ENCODE measurements at regions not wholly inside any gene's neighbourhood (a gene's known extent, or its start where the extent isn't known, plus 50 kb on each side); places are given as distances from the start of the nearest gene placed in this dataset.

- Mint-ChIP-seq H3K27ac (ENCODE audit: unreplicated experiment) (no peak overlapping the region), H3K4me3 (ENCODE audit: unreplicated experiment) (no peak overlapping the region)
These were observed 222.0 kb upstream of the PDE10A start for GRCh38 chr6:165884813-165885765.

GRCh38 chr6:165883851-165884640 lies 221.0 kb upstream of the PDE10A start:
- peaks cover 13% of the 10 kb centered on the region for H3K27me3 Mint-ChIP-seq (ENCODE audit: unreplicated experiment)
- H3K27ac Mint-ChIP-seq (ENCODE audit: unreplicated experiment), result no peak overlapping the region
- H3K4me1 Mint-ChIP-seq (ENCODE audit: unreplicated experiment), result peaks cover 7% of the 10 kb centered on the region
- no peak for DNase-seq (ENCODE audit: extremely low spot score, unreplicated experiment)
- no peak overlapping the region for H3K4me3 Mint-ChIP-seq (ENCODE audit: unreplicated experiment)
- TF ChIP-seq, protein P1, sequence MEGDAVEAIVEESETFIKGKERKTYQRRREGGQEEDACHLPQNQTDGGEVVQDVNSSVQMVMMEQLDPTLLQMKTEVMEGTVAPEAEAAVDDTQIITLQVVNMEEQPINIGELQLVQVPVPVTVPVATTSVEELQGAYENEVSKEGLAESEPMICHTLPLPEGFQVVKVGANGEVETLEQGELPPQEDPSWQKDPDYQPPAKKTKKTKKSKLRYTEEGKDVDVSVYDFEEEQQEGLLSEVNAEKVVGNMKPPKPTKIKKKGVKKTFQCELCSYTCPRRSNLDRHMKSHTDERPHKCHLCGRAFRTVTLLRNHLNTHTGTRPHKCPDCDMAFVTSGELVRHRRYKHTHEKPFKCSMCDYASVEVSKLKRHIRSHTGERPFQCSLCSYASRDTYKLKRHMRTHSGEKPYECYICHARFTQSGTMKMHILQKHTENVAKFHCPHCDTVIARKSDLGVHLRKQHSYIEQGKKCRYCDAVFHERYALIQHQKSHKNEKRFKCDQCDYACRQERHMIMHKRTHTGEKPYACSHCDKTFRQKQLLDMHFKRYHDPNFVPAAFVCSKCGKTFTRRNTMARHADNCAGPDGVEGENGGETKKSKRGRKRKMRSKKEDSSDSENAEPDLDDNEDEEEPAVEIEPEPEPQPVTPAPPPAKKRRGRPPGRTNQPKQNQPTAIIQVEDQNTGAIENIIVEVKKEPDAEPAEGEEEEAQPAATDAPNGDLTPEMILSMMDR (IDR thresholded peaks at IDR 0.05), result no peak
- peaks cover 4% of the 10 kb centered on the region for H3K36me3 Mint-ChIP-seq (ENCODE audit: unreplicated experiment)
- peaks cover 11% of the 10 kb centered on the region for H3K9me3 Mint-ChIP-seq (ENCODE audit: unreplicated experiment)

More at GRCh38 chr6:165884813-165885765, 222.0 kb upstream of the PDE10A start:
- DNase-seq (ENCODE audit: extremely low spot score, unreplicated experiment), result peak; percentile 90
- H3K9me3 Mint-ChIP-seq (ENCODE audit: unreplicated experiment), result peaks cover 11% of the 10 kb centered on the region
- TF ChIP-seq, protein P1 (IDR thresholded peaks at IDR 0.05), result peak; percentile 99
- peaks cover 9% of the 10 kb centered on the region for H3K4me1 Mint-ChIP-seq (ENCODE audit: unreplicated experiment)
- peaks cover 4% of the 10 kb centered on the region for H3K36me3 Mint-ChIP-seq (ENCODE audit: unreplicated experiment)
- H3K27me3 Mint-ChIP-seq (ENCODE audit: unreplicated experiment), result peaks cover 13% of the 10 kb centered on the region

DNA sequence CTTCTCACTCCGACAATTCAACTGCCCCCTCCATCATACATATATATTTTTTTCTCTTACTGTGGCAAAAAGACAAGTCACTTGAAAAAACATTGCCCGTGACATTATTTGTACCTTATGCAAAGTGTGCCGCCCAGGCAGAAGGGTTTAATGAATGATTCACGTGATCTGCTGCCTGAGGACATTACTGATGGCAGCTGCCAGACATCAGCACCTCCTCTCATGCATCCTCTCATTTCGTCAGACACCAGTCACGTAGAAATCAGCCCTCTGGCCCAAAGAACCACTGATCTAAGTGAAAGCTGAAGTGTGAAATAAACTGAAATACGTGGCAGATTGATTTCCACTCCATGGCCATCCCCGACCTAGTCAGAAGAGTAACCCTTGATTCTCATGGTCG lies 218.8 kb upstream of the PDE10A start:
- TF ChIP-seq, protein P1 (IDR thresholded peaks at IDR 0.05), result no peak
- peaks cover 18% of the 10 kb centered on the region for H3K27me3 Mint-ChIP-seq (ENCODE audit: unreplicated experiment)
- H3K9me3 Mint-ChIP-seq (ENCODE audit: unreplicated experiment), result peaks cover 7% of the 10 kb centered on the region

DNA sequence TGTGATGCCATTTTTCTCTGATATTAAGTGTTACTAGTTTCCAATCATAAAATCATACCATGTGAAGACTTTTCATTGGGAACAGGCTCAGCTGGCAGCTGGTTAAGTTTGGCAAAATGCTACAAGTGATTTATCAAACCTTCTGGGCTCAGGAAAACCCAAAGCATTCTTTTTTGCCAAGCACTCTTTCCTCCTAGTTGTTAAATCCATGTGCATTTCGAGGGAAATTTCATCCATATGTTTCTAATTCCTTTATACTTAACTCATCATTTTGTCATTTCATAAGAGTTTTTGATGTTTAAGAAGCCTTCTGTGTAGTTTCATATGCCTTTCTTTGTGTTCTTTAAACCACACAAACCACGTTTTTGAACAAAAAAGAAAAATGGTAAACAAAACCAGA lies 217.6 kb upstream of the PDE10A start:
- DNase-seq (ENCODE audit: extremely low spot score, unreplicated experiment), result no peak

More for the DNA sequence above, 218.8 kb upstream of the PDE10A start:
- no peak for DNase-seq (ENCODE audit: extremely low spot score, unreplicated experiment)
- no peaks in the 10 kb centered on the region for H3K36me3 Mint-ChIP-seq (ENCODE audit: unreplicated experiment)
- H3K4me3 Mint-ChIP-seq (ENCODE audit: unreplicated experiment), result no peak overlapping the region
- H3K4me1 Mint-ChIP-seq (ENCODE audit: unreplicated experiment), result peaks cover 9% of the 10 kb centered on the region
- H3K27ac Mint-ChIP-seq (ENCODE audit: unreplicated experiment), result no peak overlapping the region

More for the DNA sequence above, 217.6 kb upstream of the PDE10A start:
- H3K27ac Mint-ChIP-seq (ENCODE audit: unreplicated experiment), result no peak overlapping the region
- TF ChIP-seq, protein P1 (IDR thresholded peaks at IDR 0.05), result no peak
- no peak overlapping the region for H3K4me3 Mint-ChIP-seq (ENCODE audit: unreplicated experiment)
- peaks cover 25% of the 10 kb centered on the region for H3K27me3 Mint-ChIP-seq (ENCODE audit: unreplicated experiment)
- H3K36me3 Mint-ChIP-seq (ENCODE audit: unreplicated experiment), result no peaks in the 10 kb centered on the region
- peaks cover 4% of the 10 kb centered on the region for H3K9me3 Mint-ChIP-seq (ENCODE audit: unreplicated experiment)
- H3K4me1 Mint-ChIP-seq (ENCODE audit: unreplicated experiment), result peaks cover 9% of the 10 kb centered on the region

Measured in osteocyte (in vitro differentiated cells).